NCI-H1092 (cell line): ENCODE measurements at regions not wholly inside any gene's neighbourhood (a gene's known extent, or its start where the extent isn't known, plus 50 kb on each side); places are given as distances from the start of the nearest gene placed in this dataset.
"Not testable (repeated sequence)": the region's sequence is repeated elsewhere in the genome, so short reads cannot be mapped to it uniquely, and the experiment has no call there.

Source experiments
- DNase-seq: peaks from one replicate; lab custom pipeline; 2025; lab: John Stamatoyannopoulos, UW

GRCh38 chr5:60546207-60546606 is 153.8 kb downstream of the DEPDC1B start:
- no peak for DNase-seq

GRCh38 chr5:60545551-60545950 is 154.4 kb downstream of the DEPDC1B start:
- no peak for DNase-seq

DNA sequence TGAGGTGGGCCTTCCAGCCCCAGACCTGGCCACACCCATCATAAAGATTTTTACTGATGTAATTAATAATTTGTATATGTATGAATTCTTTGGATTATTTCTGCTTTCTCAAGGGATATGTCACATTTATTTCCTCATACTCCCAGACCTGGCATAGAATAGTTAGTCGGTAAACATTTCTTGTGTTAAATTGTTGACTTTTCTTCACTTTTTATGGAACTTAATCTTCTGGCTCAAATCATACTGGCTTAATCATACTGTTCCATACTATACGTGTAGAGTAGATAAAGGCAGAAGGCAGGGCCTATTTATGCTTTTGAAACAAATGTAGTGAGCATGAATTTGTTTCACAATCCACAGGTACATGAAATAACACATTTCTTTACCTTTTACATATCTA is 155.8 kb downstream of the DEPDC1B start:
- DNase-seq: no peak

- no peak for DNase-seq
These were observed 158.0 kb downstream of the DEPDC1B start for GRCh38 chr5:60541980-60542379.

- no peak for DNase-seq
These were observed 158.8 kb downstream of the DEPDC1B start for GRCh38 chr5:60540856-60541805.

- no peak for DNase-seq
These were observed 160.8 kb downstream of the DEPDC1B start for GRCh38 chr5:60538955-60539866.

GRCh38 chr5:60538426-60538825 is 161.5 kb downstream of the DEPDC1B start:
- DNase-seq: no peak

GRCh38 chr5:60535951-60536350 is 164.0 kb downstream of the DEPDC1B start:
- DNase-seq: no peak

DNA sequence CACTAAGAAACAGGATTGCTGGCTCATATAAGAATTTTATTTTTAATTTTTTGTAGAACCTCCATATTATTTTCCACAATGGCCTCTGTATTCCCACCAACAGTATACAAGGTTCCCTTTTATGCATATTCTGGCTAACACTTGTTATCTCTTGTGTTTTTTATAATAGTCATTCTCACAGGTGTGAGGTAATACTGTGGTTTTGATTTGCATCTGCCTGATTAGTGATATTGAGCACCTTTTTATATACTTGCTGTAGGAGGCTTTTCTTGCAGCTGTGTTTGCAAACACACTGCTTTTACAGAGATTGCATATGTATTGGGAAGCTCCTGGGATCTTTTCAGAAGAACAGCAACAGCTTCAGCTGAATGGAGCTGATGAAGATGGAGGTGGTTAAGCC is 164.8 kb downstream of the DEPDC1B start:
- DNase-seq: no peak

- DNase-seq: no peak
These were observed 166.2 kb downstream of the DEPDC1B start for GRCh38 chr5:60533789-60534188.

GRCh38 chr5:60532796-60533195 is 167.2 kb downstream of the DEPDC1B start:
- not testable (repeated sequence) for DNase-seq

DNA sequence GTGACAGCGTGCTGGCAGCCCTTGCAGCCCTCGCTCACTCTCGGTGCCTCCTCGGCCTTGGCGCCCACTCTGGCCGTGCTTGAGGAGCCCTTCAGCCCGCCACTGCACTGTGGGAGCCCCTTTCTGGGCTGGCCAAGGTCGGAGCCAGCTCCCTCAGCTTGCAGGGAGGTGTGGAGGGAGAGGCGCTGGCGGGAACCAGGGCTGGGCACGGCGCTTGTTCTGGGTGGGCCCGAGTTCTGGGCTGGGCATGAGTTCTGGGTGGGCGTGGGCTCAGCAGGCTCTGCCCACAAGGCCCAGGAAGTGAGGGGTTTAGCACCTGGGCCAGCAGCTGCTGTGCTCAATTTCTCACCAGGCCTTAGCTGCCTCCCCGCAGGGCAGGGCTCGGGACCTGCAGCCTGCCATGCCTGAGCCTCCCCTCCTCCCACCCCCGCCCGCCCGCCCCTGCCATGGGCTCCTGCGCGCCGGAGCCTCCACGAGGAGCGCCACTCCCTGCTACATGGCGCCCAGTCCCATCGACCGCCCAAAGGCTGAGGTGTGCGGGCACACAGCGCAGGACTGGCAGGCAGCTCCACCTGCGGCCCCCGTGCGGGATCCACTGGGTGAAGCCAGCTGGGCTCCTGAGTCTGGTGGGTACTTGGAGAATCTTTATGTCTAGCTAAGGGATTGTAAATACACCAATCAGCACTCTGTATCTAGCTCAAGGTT is 169.7 kb downstream of the DEPDC1B start:
- DNase-seq: not testable (repeated sequence)

GRCh38 chr5:60529001-60529400 is 171.0 kb downstream of the DEPDC1B start:
- DNase-seq: no peak

GRCh38 chr5:60527072-60527471 is 172.9 kb downstream of the DEPDC1B start:
- DNase-seq: no peak

DNA sequence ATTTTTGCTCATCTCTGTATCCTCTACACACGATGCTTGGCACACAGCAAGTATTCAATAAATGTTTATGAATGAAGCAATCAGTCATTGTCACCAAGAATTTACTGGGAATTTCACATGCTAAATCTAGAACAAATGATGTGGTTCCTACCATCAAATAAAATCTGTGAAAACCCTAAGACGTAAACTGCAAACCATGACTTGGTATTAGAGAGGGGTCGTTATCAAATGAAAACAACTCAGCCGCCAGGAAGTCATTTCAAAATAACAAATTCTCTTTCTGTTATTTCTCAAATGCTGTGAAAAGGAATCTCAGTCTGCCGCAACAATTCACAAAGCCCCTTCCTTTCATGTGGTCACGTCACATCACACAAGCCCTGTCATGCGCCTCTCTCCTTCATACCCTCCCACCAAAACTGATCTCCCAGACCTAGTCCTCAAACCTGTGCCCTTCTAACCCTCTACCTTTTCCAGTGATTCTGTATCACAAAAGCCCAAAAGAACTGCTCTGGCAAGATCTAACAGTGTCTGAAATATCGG is 173.6 kb downstream of the DEPDC1B start:
- no peak for DNase-seq

- DNase-seq: no peak
These were observed 177.6 kb downstream of the DEPDC1B start for GRCh38 chr5:60522292-60522905.

DNA sequence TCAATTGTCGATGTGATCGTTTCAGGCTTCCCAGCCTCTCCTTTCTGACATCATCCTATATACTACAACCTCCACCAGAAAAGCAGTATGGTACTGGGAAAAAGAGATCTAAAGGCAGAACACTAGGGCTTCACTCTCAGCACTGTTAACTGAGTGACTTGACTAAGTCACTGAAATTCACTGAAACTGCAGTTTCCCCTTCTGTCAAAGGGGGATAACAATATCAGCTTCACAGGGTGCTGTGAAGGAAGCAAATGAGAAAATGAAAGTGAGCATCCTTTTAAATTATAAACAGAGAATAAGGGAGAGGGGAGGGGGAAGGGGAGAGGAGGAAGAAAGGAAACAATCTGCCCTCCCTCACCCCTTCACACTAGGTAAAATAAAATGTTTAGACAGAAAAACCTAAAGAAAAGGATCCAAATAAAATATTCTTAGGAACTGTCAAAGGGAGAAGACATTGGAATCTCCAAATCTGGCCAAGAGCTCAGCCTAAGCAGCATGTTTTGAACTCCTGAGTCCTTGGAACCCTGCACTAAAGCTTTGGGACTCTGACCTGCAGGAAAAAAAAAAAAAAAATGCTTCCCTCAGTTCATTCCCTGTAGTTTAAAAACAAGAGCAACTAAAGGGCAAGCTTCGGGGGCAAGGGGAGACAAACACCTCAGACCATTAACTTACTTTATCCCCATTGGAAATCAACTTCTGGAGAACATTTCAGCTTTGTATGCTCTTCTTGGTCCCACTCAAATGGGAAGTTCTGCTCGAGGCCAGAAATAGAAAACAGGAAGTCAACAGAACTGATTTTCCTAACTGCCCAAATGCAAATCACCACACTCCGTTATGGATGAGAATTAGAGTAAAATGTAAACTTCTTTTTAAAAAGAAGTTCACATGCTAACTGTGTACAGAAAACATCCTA is 178.3 kb downstream of the DEPDC1B start:
- no peak for DNase-seq

DNA sequence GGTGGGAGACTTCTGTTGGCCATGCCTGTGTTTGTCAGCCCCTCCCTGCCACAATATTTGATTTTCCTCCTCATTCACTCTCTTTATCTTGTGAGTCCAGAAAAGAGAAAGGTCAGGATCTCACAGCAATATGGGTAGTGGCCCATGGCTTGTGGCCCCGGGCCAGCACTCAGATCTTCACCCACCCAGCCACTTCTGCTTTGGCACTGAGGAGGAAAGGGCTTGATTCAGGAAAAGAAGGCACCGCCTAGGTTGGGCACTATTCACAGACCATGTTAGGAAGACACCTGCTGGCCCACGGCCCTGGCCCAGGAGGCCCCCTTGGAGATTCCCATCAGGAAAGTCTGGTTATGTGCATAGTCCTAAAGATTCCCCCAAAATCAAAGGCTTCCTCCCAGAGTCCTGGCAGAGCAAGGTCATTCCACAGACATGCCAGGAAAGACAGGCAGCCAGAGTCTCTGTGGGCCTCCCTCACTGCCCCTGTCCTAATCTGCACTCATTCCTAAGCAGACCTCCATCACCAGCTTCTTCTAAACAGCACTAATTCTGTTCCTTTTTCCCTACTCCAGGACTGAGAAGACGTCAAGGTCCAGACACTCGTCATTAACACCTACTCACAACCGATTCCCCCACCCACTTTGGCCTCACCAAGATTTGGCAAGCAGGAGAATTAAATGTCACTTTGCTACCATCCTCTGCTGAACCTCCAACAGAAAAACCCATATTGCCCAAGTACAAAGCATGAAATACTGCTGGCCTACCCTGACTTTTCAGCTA is 179.3 kb downstream of the DEPDC1B start:
- no peak for DNase-seq

DNA sequence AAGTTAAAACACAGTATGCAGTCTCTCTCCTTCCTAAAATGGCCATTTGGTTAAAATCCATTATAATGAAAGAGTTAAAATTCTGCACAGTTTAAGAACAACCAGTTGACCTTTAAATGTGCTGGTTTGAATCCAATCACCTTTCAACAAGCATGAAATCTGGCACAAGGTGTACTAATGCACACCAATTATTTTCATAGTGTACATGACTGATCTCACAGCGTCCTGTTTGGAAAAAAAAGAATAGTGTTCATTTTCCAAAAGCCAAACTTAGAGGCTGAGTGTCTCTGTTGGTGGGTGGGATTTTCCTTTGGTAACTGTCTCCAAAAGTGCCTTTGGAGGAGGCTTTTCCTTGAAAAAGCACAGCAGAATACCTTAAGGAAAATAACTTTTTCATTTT is 180.6 kb downstream of the DEPDC1B start:
- no peak for DNase-seq

GRCh38 chr5:60517850-60518249 is 182.1 kb downstream of the DEPDC1B start:
- DNase-seq: no peak
